B cell (primary cell): ENCODE measurements at regions not wholly inside any gene's neighbourhood (a gene's known extent, or its start where the extent isn't known, plus 50 kb on each side); places are given as distances from the start of the nearest gene placed in this dataset.

Experiments used
- ATAC-seq: fragments of 200-7000 bp; cut with Tn5 transposase; one replicate; pipeline ENCODE4 v1.10.0; 2021; ENCODE audit warnings: low read depth, mild to moderate bottlenecking, moderate number of reproducible peaks, moderate library complexity
- CTCF ChIA-PET: fragments of 350-600 bp; sonication (Branson Sonifier 250); formaldehyde crosslinking; loops from one replicate; lab custom pipeline; 2021; ENCODE audit warnings: antibody characterized with exemption, inconsistent platforms; lab: Charles Lee
- POLR2A ChIA-PET: fragments of 350-600 bp; sonication (Branson Sonifier 250); formaldehyde crosslinking; loops from one replicate; lab custom pipeline; 2021; ENCODE audit warnings: antibody characterized with exemption; lab: Charles Lee
- DNase-seq: peaks from one replicate; pipeline ENCODE4 v3.0.0; 2013
- H2AFZ ChIP-seq: 2 replicates; pipeline ENCODE4 v1.6.1; 2012; ENCODE audit warnings: mild to moderate bottlenecking, low read depth, low read length; ENCODE audit not compliant: insufficient read depth, poor library complexity, severe bottlenecking
- H3K27ac ChIP-seq, 2 donors: 1 replicate in 1 of 2; 2 replicates in 1 of 2; pipeline ENCODE4 v1.5.1; 2012 to 2013; ENCODE audit warnings: low read length in 2 of 2, mild to moderate bottlenecking in 2 of 2, moderate library complexity in 1 of 2
- H3K27me3 ChIP-seq, 4 experiments: fragments of 200-600 bp in 1 of 4; sonication (generic) in 1 of 4; replicated peaks in 1 of 4; 1 replicate in 2 of 4; 2 replicates in 2 of 4; pipeline versions ENCODE4 v1.6.1 to v1.7.0; 2013 to 2016; ENCODE audit warnings: low read length in 3 of 4, mild to moderate bottlenecking in 2 of 4, mixed read lengths in 1 of 4, moderate library complexity in 1 of 4; ENCODE audit not compliant: insufficient read depth in 4 of 4, control insufficient read depth in 3 of 4; ENCODE audit errors: control extremely low read depth in 1 of 4
- H3K36me3 ChIP-seq, 2 experiments: replicated peaks in 1 of 2; 1 replicate in 1 of 2; 2 replicates in 1 of 2; pipeline versions ENCODE4 v1.6.1 to v1.7.1; 2013; ENCODE audit warnings: low read length in 1 of 2; ENCODE audit not compliant: insufficient read depth in 2 of 2, control insufficient read depth in 1 of 2; ENCODE audit errors: control extremely low read depth in 1 of 2, extremely low read depth in 1 of 2
- H3K4me1 ChIP-seq, 2 donors: fragments of 200-600 bp in 1 of 2; sonication (generic) in 1 of 2; 1 replicate in 1 of 2; 2 replicates in 1 of 2; pipeline versions ENCODE4 v1.5.1 to v1.6.1; 2013 to 2017; ENCODE audit warnings: low read length in 2 of 2; ENCODE audit not compliant: control insufficient read depth in 2 of 2, insufficient read depth in 2 of 2
- H3K4me2 ChIP-seq: replicated peaks from 2 replicates; pipeline ENCODE3; 2012; ENCODE audit warnings: mild to moderate bottlenecking, low read depth, low read length; ENCODE audit not compliant: poor library complexity, severe bottlenecking
- H3K4me3 ChIP-seq, 5 experiments: fragments of 200-600 bp in 1 of 5; sonication (generic) in 1 of 5; 1 replicate in 3 of 5; 2 replicates in 2 of 5; pipeline versions ENCODE4 v1.5.1 to v1.7.0; 2011 to 2016; ENCODE audit warnings: low read length in 4 of 5, mild to moderate bottlenecking in 4 of 5, low read depth in 2 of 5, control low read depth in 1 of 5, moderate library complexity in 1 of 5; ENCODE audit not compliant: insufficient read depth in 1 of 5; ENCODE audit errors: control extremely low read depth in 1 of 5, extremely low read depth in 1 of 5
- H3K79me2 ChIP-seq: fragments of 200-600 bp; sonication (generic); one replicate; pipeline ENCODE4 v1.6.0; 2016; ENCODE audit warnings: low read length; ENCODE audit not compliant: control insufficient read depth, insufficient read depth
- H3K9ac ChIP-seq: fragments of 200-600 bp; sonication (generic); 2 replicates; pipeline ENCODE4 v1.6.1; 2017; ENCODE audit warnings: mild to moderate bottlenecking, low read length, moderate library complexity
- H3K9me3 ChIP-seq, 3 donors: one replicate each; pipeline versions ENCODE4 v1.6.1 to v1.7.1; 2013; ENCODE audit warnings: low read length in 2 of 3; ENCODE audit not compliant: control insufficient read depth in 2 of 3, insufficient read depth in 1 of 3; ENCODE audit errors: control extremely low read depth in 1 of 3
- H4K20me1 ChIP-seq: 2 replicates; pipeline ENCODE4 v1.6.0; 2012; ENCODE audit warnings: mild to moderate bottlenecking, low read length; ENCODE audit not compliant: insufficient read depth, control insufficient read depth, poor library complexity, severe bottlenecking
- H3K27ac Mint-ChIP-seq: one replicate; pipeline ENCODE4 v1.8.0; 2021; ENCODE audit warnings: mixed read lengths
- H3K27me3 Mint-ChIP-seq: one replicate; pipeline ENCODE4 v1.8.0; 2021; ENCODE audit warnings: mixed read lengths
- H3K4me1 Mint-ChIP-seq: one replicate; pipeline ENCODE4 v1.8.0; 2021; ENCODE audit warnings: mixed read lengths
- H3K4me3 Mint-ChIP-seq: one replicate; pipeline ENCODE4 v1.8.0; 2021; ENCODE audit warnings: mixed read lengths
- H3K9me3 Mint-ChIP-seq: one replicate; pipeline ENCODE4 v1.8.0; 2022; ENCODE audit warnings: mixed read lengths; ENCODE audit not compliant: insufficient read depth
- EZH2 ChIP-seq: IDR thresholded peaks from 2 replicates; pipeline ENCODE4 v1.6.1; 2012; ENCODE audit warnings: borderline replicate concordance, low read depth, mild to moderate bottlenecking, moderate library complexity, low read length; ENCODE audit not compliant: insufficient read depth, poor library complexity, severe bottlenecking
- WGBS: methylation state at CpG from one replicate; pipeline ENCODE4 v1.1.5; 2013; ENCODE audit warnings: missing lambda C conversion rate; ENCODE audit not compliant: insufficient coverage; 5-methylcytosine and 5-hydroxymethylcytosine counted together
- intact Hi-C: fragments of 100-400 bp; cut with micrococcal nuclease; formaldehyde crosslinking; loops from one replicate; pipeline ENCODE4 v1.10.0; 2022
- TF ChIP-seq, protein P1 (sequence below): fragments of 200-600 bp; IDR thresholded peaks from one replicate; pipeline ENCODE4 v1.8.0; 2022; ENCODE audit warnings: antibody characterized with exemption, mild to moderate bottlenecking

DNA sequence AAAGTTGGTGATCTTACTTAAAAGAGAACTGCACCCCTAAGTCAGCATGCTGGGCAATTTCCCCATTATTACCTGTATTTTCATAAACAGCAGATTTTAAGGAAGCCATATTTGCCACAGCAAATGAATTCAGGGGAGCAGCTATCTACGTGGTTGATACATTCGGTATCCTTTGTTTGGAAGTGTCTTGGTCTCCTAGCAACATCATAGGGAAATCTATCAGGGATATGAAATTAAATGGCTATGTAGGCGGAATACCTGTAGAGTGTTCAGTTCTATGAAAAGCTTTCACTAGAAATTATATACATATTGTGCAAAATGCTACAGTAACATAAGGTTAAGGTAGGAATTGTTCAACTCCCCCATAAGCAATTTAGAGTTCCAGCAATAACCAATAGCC lies 157.2 kb upstream of the EMCN start:
- H3K27ac Mint-ChIP-seq = no peak overlapping the region
- intact Hi-C loops = no loop called here
- ATAC-seq (no peak), DNase-seq (no peak)
- Histone ChIP-seq H3K36me3 (no peaks in the 10 kb centered on the region), H3K4me3 (no peak overlapping the region), H3K9me3 (peaks cover 0 to 1% (median 0%) of the 10 kb centered on the region in 3 donors), H3K79me2 (no peaks in the 10 kb centered on the region), H3K4me1 (no peaks in the 10 kb centered on the region), H4K20me1 (no peaks in the 10 kb centered on the region), H2AFZ (no peak overlapping the region), H3K4me2 (no peak overlapping the region), H3K27me3 (no peaks in the 10 kb centered on the region), H3K27ac (no peak overlapping the region), H3K9ac (no peak overlapping the region)
- no peak for TF ChIP-seq EZH2
- TF ChIP-seq, protein P1, sequence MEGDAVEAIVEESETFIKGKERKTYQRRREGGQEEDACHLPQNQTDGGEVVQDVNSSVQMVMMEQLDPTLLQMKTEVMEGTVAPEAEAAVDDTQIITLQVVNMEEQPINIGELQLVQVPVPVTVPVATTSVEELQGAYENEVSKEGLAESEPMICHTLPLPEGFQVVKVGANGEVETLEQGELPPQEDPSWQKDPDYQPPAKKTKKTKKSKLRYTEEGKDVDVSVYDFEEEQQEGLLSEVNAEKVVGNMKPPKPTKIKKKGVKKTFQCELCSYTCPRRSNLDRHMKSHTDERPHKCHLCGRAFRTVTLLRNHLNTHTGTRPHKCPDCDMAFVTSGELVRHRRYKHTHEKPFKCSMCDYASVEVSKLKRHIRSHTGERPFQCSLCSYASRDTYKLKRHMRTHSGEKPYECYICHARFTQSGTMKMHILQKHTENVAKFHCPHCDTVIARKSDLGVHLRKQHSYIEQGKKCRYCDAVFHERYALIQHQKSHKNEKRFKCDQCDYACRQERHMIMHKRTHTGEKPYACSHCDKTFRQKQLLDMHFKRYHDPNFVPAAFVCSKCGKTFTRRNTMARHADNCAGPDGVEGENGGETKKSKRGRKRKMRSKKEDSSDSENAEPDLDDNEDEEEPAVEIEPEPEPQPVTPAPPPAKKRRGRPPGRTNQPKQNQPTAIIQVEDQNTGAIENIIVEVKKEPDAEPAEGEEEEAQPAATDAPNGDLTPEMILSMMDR = no peak
- H3K4me3 Mint-ChIP-seq = no peak overlapping the region
- POLR2A ChIA-PET = no interaction called here
- CTCF ChIA-PET = no interaction called here
- 100% methylated on average over 1 of the region's 3 CpGs for WGBS
- H3K4me1 Mint-ChIP-seq = no peaks in the 10 kb centered on the region
- H3K9me3 Mint-ChIP-seq = no peaks in the 10 kb centered on the region
- peaks cover 2% of the 10 kb centered on the region for H3K27me3 Mint-ChIP-seq

DNA sequence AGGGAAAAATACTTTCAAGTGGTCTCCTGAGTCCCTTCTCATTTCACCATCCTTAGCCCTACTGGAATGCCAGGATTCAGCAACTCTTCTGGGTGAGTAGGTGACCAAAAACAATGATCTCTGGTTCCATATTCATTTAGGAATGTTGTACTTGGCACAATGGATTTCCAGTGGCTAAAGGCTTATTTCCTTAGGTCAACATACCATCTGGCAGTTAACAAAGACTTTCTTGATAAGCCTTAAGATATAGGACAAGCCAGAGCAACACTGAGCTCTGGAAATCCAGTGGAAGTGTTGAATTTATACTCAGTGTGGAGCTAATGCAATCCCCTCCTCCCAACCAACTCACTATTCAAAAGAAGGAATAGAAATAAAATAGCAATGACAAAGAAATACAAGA lies 139.4 kb upstream of the EMCN start:
- DNase-seq (no peak), ATAC-seq (no peak)
- Mint-ChIP-seq H3K4me1 (no peaks in the 10 kb centered on the region), H3K27me3 (peaks cover 14% of the 10 kb centered on the region), H3K27ac (no peak overlapping the region), H3K4me3 (no peak overlapping the region), H3K9me3 (no peaks in the 10 kb centered on the region)
- Histone ChIP-seq H3K4me3 (no peak overlapping the region), H4K20me1 (no peaks in the 10 kb centered on the region), H3K27me3 (peaks cover 0 to 3% (median 0%) of the 10 kb centered on the region in 4 experiments), H3K4me2 (no peak overlapping the region), H3K36me3 (no peaks in the 10 kb centered on the region), H3K9me3 (no peaks in the 10 kb centered on the region), H2AFZ (no peak overlapping the region), H3K4me1 (no peaks in the 10 kb centered on the region), H3K79me2 (no peaks in the 10 kb centered on the region), H3K27ac (no peak overlapping the region), H3K9ac (no peak overlapping the region)
- POLR2A ChIA-PET = no interaction called here
- intact Hi-C loops = no loop called here
- TF ChIP-seq EZH2 = no peak
- TF ChIP-seq, protein P1 = no peak
- CTCF ChIA-PET = no interaction called here
